Effector memory CD4-positive, alpha-beta T cell (primary cell): ENCODE measurements at regions not wholly inside any gene's neighbourhood (a gene's known extent, or its start where the extent isn't known, plus 50 kb on each side); places are given as distances from the start of the nearest gene placed in this dataset.

Source experiments
- DNase-seq, 3 donors: peaks; one replicate each; pipeline ENCODE4 v3.0.0-alpha.2; 2020
- H3K27ac ChIP-seq: 2 replicates; pipeline ENCODE4 v1.7.0; 2013; ENCODE audit warnings: mild to moderate bottlenecking, low read length, moderate library complexity; ENCODE audit not compliant: insufficient read depth, poor library complexity, severe bottlenecking
- H3K27me3 ChIP-seq: replicated peaks from 2 replicates; pipeline ENCODE4 v1.7.0; 2013; ENCODE audit warnings: mild to moderate bottlenecking, low read length; ENCODE audit not compliant: insufficient read depth, control insufficient read depth, poor library complexity, severe bottlenecking
- H3K36me3 ChIP-seq: 2 replicates; pipeline ENCODE4 v1.7.0; 2013; ENCODE audit warnings: mild to moderate bottlenecking, low read length, moderate library complexity; ENCODE audit not compliant: control insufficient read depth, insufficient read depth
- H3K4me1 ChIP-seq: 2 replicates; pipeline ENCODE4 v1.7.0; 2013; ENCODE audit warnings: low read length, mild to moderate bottlenecking; ENCODE audit not compliant: control insufficient read depth, insufficient read depth, poor library complexity, severe bottlenecking
- H3K4me3 ChIP-seq: 2 replicates; pipeline ENCODE4 v1.7.0; 2013; ENCODE audit warnings: low read length, low read depth, mild to moderate bottlenecking; ENCODE audit not compliant: insufficient read depth, poor library complexity, severe bottlenecking
- H3K9me3 ChIP-seq: 2 replicates; pipeline ENCODE4 v1.7.0; 2013; ENCODE audit warnings: mild to moderate bottlenecking, low read length, moderate library complexity; ENCODE audit not compliant: control insufficient read depth

DNA sequence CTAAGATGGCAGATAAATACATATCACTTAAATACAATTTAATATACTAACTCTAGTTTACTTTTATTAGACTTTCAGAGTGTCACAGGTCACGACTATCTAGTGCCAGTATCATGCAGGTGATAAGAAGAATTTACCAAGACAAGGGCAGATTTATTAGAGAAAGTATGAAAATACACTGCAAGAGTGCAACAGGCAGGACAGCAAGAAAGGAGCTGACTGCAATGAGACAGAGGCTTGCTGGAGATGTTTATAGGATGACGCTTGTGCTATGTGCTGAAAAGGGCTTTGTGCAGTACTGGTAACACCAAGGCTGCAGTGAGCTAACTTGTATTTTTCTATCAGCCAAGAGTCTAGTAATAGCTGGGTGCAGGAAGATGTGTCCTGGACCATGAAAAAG is 96.7 kb upstream of the QRFPR start:
- Histone ChIP-seq H3K27ac (no peak overlapping the region), H3K9me3 (no peaks in the 10 kb centered on the region), H3K4me1 (no peaks in the 10 kb centered on the region), H3K36me3 (no peaks in the 10 kb centered on the region), H3K4me3 (no peak overlapping the region), H3K27me3 (no peaks in the 10 kb centered on the region)
- no peak for DNase-seq

DNA sequence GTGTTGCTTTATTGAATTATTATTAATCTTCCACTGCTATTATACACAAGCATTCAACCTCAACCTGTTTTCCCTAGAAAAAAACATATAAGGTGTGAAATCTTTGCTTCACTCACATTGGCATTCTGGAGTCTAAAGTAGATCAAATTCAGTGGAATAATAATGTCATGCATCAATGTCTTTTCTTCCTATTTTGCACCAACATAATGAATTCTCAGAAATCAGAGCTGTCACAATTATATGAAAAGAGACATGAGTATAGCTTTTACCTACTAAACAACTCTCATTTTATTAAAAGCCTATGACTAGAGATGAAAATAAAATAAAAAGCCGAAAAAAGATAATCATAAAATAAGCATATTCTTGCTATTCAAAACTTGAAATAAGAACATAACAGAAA is 96.3 kb upstream of the QRFPR start:
- Histone ChIP-seq H3K27ac (no peak overlapping the region), H3K36me3 (no peaks in the 10 kb centered on the region), H3K4me1 (no peaks in the 10 kb centered on the region), H3K9me3 (no peaks in the 10 kb centered on the region), H3K4me3 (no peak overlapping the region), H3K27me3 (no peaks in the 10 kb centered on the region)
- DNase-seq: no peak

DNA sequence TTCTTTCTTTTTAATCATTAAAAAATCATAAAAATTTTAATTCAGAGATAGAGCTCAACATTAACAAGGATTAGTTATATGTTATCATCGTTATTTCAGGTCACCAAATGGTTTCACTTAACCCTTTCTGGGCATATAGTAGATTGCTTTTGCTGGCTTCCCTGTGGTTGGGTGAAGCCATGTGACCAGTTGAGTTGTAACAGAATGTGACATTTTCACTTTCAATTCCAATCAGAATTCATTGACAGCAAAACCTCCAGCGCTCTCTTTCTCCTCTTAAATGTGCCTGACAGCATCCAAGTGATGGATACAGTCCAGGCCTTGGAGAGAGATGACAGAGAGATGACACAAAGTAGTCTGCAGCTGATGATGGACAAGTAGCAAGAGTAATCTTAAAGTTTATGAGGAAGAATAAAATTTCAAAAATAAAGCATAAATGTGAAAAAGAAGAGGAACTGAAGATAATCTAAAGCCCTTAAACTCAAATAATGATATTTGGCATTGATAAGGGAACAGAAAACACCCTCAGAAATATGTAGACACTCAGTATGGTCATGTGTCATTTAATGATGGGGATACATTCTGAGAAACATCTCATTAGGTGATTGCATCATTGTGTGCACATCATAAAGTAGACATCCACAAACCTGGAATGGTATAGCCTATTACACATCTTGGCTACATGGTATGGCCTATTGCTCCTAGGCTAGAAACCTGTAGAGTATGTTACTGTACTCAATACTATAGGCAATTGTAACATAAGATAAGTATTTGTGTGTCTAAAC is 92.3 kb upstream of the QRFPR start:
- Histone ChIP-seq H3K9me3 (no peaks in the 10 kb centered on the region), H3K27me3 (no peaks in the 10 kb centered on the region)

DNA sequence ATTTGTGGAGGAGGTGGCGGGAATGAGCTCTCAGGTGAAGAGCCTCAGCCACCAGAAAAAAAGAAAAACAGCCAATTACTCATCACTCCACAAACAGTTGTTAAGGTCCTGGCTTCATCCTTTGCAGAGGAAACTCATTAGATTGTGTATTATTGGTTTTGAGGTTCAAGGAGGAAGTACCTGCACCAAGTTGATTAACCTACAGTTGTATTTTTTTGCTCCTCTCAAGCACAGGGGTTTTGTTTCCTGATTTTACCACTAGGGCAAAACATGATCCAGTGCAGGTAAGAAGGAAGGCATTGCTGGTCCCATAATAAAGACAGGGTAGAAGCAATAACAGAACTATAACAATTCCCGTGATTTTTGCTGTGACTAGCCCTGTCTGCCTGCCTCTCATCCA is 84.0 kb upstream of the QRFPR start:
- no peaks in the 10 kb centered on the region for H3K9me3 ChIP-seq
- no peak overlapping the region for H3K27ac ChIP-seq
- no peak for DNase-seq
- no peaks in the 10 kb centered on the region for H3K36me3 ChIP-seq
- H3K27me3 ChIP-seq: no peaks in the 10 kb centered on the region
- H3K4me1 ChIP-seq: no peaks in the 10 kb centered on the region
- H3K4me3 ChIP-seq: no peak overlapping the region

More for the DNA sequence above, 92.3 kb upstream of the QRFPR start:
- H3K27ac ChIP-seq: no peak overlapping the region
- no peak overlapping the region for H3K4me3 ChIP-seq
- no peak for DNase-seq
- no peaks in the 10 kb centered on the region for H3K36me3 ChIP-seq
- H3K4me1 ChIP-seq: no peaks in the 10 kb centered on the region

DNA sequence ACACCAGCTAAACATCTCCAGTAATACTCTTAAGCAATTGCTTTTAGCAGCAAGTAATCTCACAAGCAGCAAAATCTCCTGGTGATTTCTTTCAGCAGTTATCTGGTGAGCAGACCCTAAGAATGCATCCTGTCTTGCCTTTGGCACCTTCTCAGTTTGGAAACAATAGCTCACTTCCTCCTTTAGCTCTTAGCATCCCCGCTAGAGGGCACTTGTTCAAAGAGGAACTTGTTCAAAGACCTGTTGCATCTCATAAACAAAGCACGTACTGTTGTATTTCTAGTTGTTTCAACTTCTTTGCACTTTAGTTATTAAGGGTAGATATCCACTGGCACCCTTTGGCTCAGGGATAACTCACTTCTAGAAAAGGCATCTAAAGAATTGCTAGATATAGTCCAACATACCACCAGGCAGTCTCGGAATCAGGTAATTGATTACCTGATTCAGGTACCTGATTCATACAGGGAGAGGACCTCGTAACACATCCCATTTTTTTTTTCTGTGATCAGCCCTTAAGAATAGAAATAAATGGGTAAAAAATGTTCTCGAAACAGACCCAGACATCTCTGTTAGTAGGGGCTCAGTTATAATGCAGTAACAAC is 81.9 kb upstream of the QRFPR start:
- DNase-seq: peak in 1 of 3 donors; percentile 1
- H3K4me1 ChIP-seq: no peaks in the 10 kb centered on the region

DNA sequence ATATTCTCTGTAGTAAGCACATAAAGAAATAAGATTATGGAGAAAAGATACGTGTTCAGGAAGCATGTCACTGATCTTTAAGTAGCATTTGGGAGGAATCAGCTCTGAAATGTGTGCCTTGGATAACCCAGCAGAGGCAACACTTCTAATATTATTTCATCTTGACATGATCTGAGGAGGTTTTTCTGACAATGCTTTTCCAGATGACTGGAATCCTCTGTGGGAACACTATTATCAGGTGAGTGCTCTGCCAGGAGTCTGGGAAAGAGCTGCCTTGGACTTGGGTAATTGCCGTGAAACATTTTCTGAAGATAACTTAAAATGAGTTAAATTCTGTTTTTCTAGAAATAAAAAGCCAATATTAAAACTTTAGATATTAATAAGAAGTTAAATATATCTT is 78.2 kb upstream of the QRFPR start:
- no peak for DNase-seq
- H3K27ac ChIP-seq: no peak overlapping the region
- no peak overlapping the region for H3K4me3 ChIP-seq
- H3K36me3 ChIP-seq: no peaks in the 10 kb centered on the region
- H3K9me3 ChIP-seq: no peaks in the 10 kb centered on the region
- no peaks in the 10 kb centered on the region for H3K4me1 ChIP-seq
- peaks cover 7% of the 10 kb centered on the region for H3K27me3 ChIP-seq

More for the DNA sequence above, 81.9 kb upstream of the QRFPR start:
- Histone ChIP-seq H3K27me3 (no peaks in the 10 kb centered on the region), H3K36me3 (no peaks in the 10 kb centered on the region), H3K9me3 (no peaks in the 10 kb centered on the region), H3K4me3 (no peak overlapping the region), H3K27ac (no peak overlapping the region)

DNA sequence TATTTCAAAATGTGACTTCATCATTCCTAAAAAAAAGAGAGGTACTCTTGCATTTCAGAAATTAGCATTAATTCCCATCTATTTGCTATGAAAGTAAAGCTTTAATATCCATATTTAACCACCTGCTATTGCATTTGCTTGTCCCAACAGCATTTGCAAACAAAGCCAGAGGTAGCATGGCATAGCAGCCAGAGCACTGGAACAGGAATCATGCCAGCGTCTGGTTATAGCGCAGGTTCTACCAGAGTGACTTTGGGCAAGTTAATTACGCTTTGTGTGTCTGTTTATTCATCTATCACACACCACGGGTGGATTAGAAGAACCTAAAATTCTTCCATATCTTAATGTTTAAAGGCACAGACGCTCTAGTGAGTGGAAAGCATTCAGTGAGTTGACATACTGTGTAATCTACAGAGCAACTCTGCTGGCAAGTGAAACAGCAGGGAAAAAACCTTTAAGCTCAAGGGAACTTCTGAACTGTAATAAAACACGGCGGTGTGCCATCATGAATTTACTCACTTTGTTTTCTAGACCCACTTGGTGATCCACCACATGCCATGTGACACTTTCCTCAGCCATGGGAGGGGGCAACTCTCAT is 76.6 kb upstream of the QRFPR start:
- no peak for DNase-seq
- H3K4me1 ChIP-seq: no peaks in the 10 kb centered on the region
- no peak overlapping the region for H3K4me3 ChIP-seq
- H3K9me3 ChIP-seq: no peaks in the 10 kb centered on the region
- no peaks in the 10 kb centered on the region for H3K36me3 ChIP-seq
- no peak overlapping the region for H3K27ac ChIP-seq
- peaks cover 7% of the 10 kb centered on the region for H3K27me3 ChIP-seq

DNA sequence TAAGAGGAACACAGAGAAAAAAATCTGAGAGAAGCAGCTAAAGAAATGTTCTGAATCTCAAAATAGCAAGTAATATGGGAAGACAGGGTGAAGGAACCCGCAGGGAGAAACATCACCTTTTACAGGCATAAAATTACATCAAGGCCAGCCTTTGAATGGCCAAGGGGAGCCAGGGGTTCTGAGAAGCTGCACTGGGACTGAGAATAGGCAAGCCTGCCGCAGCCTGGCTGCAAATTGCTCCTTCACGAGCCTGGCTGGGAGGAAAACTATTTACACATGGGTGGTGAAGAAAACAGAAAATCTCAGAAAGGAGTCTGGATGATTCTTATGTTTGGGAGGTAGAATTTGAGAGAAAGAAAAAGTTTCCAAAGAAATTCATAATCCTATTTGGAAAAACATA is 74.5 kb upstream of the QRFPR start:
- H3K9me3 ChIP-seq: no peaks in the 10 kb centered on the region
- H3K4me1 ChIP-seq: no peaks in the 10 kb centered on the region
- DNase-seq: no peak
- H3K4me3 ChIP-seq: no peak overlapping the region
- no peak overlapping the region for H3K27ac ChIP-seq
- no peaks in the 10 kb centered on the region for H3K36me3 ChIP-seq
- H3K27me3 ChIP-seq: peaks cover 7% of the 10 kb centered on the region

DNA sequence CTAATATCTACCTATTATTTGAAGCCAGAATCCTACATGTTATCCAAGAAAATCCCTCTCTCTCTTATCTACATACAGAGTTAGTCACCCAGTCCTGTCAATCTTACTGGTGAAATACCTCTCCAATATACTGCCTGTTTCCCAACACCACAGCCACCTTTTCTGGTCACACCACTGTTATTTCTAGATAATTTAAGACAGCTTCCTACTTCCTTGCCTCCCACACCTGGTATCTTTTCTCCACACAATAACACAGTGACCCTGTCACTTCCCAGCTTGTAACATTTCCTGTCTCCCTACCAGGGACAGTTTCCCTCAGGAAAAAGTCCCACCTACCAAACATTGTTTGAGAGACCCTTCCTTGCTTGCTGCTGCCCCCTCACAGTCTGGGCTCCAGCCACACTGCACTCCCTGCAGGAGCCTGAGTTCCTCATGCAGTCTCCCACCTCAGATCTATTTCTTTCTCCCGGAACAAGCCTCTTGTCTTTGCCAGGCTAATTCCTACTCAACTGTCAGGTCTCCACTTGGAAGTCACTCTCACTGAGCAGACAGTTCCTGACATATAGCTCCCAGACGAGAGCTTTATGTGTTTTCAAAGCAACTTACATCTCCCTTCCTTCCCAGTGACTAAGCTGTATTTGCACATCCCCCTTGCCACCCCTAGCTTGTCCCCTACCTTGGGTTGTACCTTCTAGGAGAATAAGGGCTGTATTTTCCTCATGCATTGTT is 73.6 kb upstream of the QRFPR start:
- Histone ChIP-seq H3K4me1 (no peaks in the 10 kb centered on the region), H3K36me3 (no peaks in the 10 kb centered on the region), H3K27ac (no peak overlapping the region), H3K27me3 (peaks cover 7% of the 10 kb centered on the region), H3K9me3 (no peaks in the 10 kb centered on the region), H3K4me3 (no peak overlapping the region)
- no peak for DNase-seq

DNA sequence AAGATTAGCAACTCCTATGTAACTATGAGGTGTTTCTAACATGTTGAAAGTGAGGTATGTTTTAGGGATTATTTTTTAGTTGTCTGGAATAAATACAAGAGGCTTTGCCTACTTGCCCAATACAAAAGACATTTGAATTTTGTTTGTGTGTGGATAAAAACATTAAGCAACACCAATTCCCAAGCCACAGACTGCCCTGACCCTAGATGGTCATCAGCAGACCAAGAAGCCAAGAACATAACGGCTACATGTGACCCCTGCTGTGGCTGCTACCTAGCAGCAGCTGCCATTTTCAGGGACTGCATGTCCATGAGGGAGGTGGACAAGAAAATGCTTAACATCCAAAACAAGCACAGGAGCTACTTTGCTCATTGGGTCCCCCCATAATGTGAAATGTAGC is 70.5 kb upstream of the QRFPR start:
- H3K27ac ChIP-seq: no peak overlapping the region
- H3K4me1 ChIP-seq: no peaks in the 10 kb centered on the region
- no peaks in the 10 kb centered on the region for H3K9me3 ChIP-seq
- peaks cover 4% of the 10 kb centered on the region for H3K27me3 ChIP-seq
- DNase-seq: no peak
- no peak overlapping the region for H3K4me3 ChIP-seq
- no peaks in the 10 kb centered on the region for H3K36me3 ChIP-seq
